ENCODE measurements at regions not wholly inside any gene's neighbourhood (a gene's known extent, or its start where the extent isn't known, plus 50 kb on each side); places are given as distances from the start of the nearest gene placed in this dataset.

GRCh38 chr14:80378084-80378690 is 166.9 kb upstream of the DIO2 start:
- no peak for DNase-seq

- no peak for DNase-seq
Measured at GRCh38 chr14:80364816-80365215, 153.5 kb upstream of the DIO2 start.

- no peak for DNase-seq
Measured at GRCh38 chr14:80364274-80364673, 153.0 kb upstream of the DIO2 start.

- DNase-seq: no peak
Measured at GRCh38 chr14:80358112-80358511, 146.8 kb upstream of the DIO2 start.

- no peak for DNase-seq
Measured at GRCh38 chr14:80356413-80356812, 145.1 kb upstream of the DIO2 start.

GRCh38 chr14:80354860-80355581 is 143.7 kb upstream of the DIO2 start:
- no peak for DNase-seq

- no peak for DNase-seq
Measured at GRCh38 chr14:80352471-80352870, 141.2 kb upstream of the DIO2 start.

- DNase-seq: no peak
Measured at GRCh38 chr14:80350707-80351106, 139.4 kb upstream of the DIO2 start.

GRCh38 chr14:80346395-80346794 is 135.1 kb upstream of the DIO2 start:
- no peak for DNase-seq

- no peak for DNase-seq
Measured at GRCh38 chr14:80344208-80344607, 132.9 kb upstream of the DIO2 start.

GRCh38 chr14:80336608-80337106 is 125.4 kb upstream of the DIO2 start:
- no peak for DNase-seq

GRCh38 chr14:80325688-80326087 is 114.4 kb upstream of the DIO2 start:
- DNase-seq: no peak

GRCh38 chr14:80325112-80325511 is 113.8 kb upstream of the DIO2 start:
- no peak for DNase-seq

GRCh38 chr14:80324649-80325048 is 113.3 kb upstream of the DIO2 start:
- no peak for DNase-seq

GRCh38 chr14:80323038-80323665 is 111.8 kb upstream of the DIO2 start:
- no peak for DNase-seq

GRCh38 chr14:80316441-80316840 is 105.1 kb upstream of the DIO2 start:
- DNase-seq: no peak

- no peak for DNase-seq
Measured at GRCh38 chr14:80315681-80316080, 104.4 kb upstream of the DIO2 start.

- DNase-seq: no peak
Measured at GRCh38 chr14:80313806-80314205, 102.5 kb upstream of the DIO2 start.

GRCh38 chr14:80310938-80311750 is 99.8 kb upstream of the DIO2 start:
- DNase-seq: no peak

- no peak for DNase-seq
Measured at GRCh38 chr14:80304125-80304766, 92.9 kb upstream of the DIO2 start.

GRCh38 chr14:80300351-80300750 is 89.0 kb upstream of the DIO2 start:
- DNase-seq: no peak

- DNase-seq: no peak
Measured at GRCh38 chr14:80298491-80299017, 87.2 kb upstream of the DIO2 start.
